NCI-H1694 (cell line): ENCODE measurements at regions not wholly inside any gene's neighbourhood (a gene's known extent, or its start where the extent isn't known, plus 50 kb on each side); places are given as distances from the start of the nearest gene placed in this dataset.
"Not testable (repeated sequence)": the region's sequence is repeated elsewhere in the genome, so short reads cannot be mapped to it uniquely, and the experiment has no call there.

Source experiments
- DNase-seq: peaks from one replicate; lab custom pipeline; 2025; lab: John Stamatoyannopoulos, UW

DNA sequence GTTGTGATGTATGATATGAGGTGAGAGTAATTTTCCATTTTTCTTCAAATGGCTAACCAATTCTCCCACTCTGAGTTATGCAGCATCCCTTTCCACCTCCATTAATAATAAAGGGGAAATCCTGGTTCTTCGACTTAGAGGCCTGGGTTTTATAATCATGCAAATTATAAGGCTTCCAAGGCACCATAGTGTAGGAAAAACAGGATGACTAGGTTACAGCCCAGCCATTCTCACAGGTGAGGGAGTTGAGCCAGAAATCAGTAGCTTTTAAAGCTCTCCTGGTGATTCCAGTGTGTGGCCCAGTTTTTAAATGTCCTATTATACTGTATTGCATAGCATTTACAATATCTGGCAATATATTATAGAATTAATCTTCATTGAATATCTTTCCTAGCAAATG lies 203.1 kb downstream of the ARHGEF9 start:
- no peak for DNase-seq

DNA sequence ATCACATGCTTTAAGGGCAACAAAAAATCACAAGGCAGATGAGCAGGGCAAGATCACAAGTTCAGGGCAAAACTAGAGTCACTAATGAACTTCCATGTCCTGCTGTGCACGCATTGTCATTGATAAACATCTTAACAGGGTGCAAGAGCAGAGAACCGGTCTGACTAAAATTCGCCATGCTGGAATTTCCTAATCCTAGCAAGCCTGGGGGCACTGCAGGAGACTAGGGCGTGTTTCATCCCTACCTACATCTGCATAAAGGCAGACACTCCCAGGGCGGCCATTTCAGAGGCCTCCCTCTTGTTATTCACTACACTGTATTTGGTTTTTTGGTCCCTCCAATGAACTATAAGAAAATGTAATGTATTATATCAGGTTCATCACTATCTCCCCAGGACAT lies 203.6 kb downstream of the ARHGEF9 start:
- no peak for DNase-seq

- DNase-seq, result no peak
These were observed 208.5 kb downstream of the ARHGEF9 start for GRCh38 chrX:63576533-63576932.

GRCh38 chrX:63575700-63576099 lies 209.3 kb downstream of the ARHGEF9 start:
- not testable (repeated sequence) for DNase-seq

GRCh38 chrX:63566856-63567255 lies 215.7 kb upstream of the SPIN4 start:
- no peak for DNase-seq

- no peak for DNase-seq
These were observed 210.3 kb upstream of the SPIN4 start for GRCh38 chrX:63561425-63561824.

GRCh38 chrX:63560601-63561218 lies 209.6 kb upstream of the SPIN4 start:
- DNase-seq, result peak; percentile 57

DNA sequence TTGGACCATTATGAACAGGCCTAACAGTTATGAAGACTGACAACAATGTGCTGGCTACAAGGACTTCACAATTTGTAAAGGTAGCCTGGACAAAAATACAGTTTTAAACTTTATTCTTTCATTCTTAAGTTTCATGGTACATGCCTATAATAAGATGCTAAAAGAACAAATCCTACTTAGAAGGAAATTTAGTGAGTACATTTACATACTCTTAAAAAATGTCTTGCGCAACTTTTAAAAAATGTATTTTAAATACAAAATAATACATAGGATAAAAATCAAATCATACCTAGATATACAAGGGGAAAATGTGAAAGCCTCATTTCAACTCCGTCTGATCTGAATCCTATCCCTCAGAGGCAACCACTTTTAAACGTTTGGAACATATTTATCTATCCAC lies 200.7 kb upstream of the SPIN4 start:
- DNase-seq, result no peak

- no peak for DNase-seq
These were observed 179.5 kb upstream of the SPIN4 start for GRCh38 chrX:63530654-63531053.

DNA sequence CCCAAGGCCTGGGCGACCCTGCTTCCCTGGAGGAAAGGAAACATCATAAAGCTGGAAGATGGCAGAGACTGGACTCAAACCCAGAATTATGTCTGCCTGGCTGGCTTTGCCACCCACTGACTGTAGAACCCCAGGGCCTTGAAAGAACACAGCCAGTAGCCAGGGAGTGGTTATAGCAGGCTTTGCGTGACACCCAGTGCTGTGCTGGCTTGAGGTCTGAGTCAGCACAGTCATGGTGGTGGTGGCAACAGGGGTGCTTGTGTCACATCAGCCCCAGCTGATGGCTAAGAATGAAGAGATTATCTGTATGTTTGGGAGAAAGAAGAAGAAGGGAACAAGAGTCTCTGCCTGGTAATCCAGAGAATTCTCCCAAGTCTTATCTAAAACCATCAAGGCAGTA lies 178.8 kb upstream of the SPIN4 start:
- DNase-seq, result no peak

GRCh38 chrX:63526863-63527262 lies 175.7 kb upstream of the SPIN4 start:
- DNase-seq, result no peak

- DNase-seq, result no peak
These were observed 174.4 kb upstream of the SPIN4 start for GRCh38 chrX:63525491-63525890.

GRCh38 chrX:63519368-63519767 lies 168.2 kb upstream of the SPIN4 start:
- DNase-seq, result not testable (repeated sequence)

GRCh38 chrX:63514569-63515080 lies 163.5 kb upstream of the SPIN4 start:
- DNase-seq, result no peak

- DNase-seq, result no peak
These were observed 162.9 kb upstream of the SPIN4 start for GRCh38 chrX:63513825-63514568.

GRCh38 chrX:63511361-63511760 lies 160.2 kb upstream of the SPIN4 start:
- DNase-seq, result no peak

- DNase-seq, result no peak
These were observed 157.5 kb upstream of the SPIN4 start for GRCh38 chrX:63508668-63509067.

DNA sequence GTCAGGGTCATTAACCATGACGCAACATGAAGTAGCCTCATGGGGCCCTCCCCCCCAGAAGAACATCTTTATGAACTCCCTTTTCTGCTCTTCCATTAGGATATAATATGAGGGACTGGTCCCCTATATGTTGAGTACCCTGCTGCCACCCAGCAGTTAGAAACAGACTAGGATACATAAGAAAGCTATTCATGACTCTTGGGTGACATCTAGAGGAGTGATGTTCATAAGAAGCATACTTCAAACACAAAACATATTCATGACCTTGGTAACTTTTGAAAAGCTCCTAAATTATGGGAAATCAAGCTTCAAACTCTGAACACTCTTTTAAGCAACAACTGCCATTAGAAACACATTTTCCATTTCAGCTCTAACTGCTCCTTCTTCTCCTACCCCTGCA lies 155.2 kb upstream of the SPIN4 start:
- peak; percentile 36 for DNase-seq

- DNase-seq, result no peak
These were observed 152.4 kb upstream of the SPIN4 start for GRCh38 chrX:63503541-63503940.

DNA sequence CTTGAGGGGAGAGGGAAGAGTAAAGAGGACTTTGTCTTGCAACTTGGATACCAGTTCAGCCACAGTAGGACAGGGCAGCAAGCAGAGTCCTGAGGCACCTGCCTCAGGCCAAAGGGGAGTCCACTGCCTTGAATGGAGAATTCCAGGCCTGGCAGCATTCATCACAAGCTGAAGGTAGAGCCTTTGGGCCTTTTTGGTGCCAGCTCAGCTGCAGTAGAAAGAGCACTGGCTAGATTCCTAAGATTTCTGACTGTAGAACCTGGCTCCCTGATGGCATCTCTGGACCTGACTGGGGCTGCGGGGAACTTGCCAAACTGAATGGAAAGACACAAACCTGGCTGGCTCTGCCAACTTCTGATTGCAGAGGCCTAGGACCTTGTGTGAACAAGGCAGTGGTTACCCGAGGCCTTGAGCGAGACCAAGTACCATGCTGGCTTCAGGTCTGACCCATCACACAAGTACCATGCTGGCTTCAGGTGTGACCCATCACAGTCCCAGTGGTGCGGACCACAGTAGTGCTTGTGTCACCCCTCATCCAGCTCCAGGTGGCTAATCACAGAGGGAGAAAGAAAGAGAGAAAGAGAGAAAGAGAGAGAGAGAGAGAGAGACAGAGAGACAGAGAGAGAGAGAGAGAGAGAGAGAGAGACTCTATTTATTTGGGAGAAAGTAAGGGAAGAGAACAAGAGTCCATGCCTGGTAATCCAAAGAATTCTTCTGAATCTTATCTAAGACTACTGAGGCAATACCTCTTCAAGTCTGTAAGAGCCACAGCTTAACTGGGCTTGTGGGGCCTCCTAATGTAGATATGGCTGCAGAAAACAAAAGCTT lies 137.6 kb upstream of the SPIN4 start:
- no peak for DNase-seq

GRCh38 chrX:63475200-63475599 lies 124.1 kb upstream of the SPIN4 start:
- DNase-seq, result no peak

GRCh38 chrX:63471004-63471403 lies 119.9 kb upstream of the SPIN4 start:
- DNase-seq, result no peak

DNA sequence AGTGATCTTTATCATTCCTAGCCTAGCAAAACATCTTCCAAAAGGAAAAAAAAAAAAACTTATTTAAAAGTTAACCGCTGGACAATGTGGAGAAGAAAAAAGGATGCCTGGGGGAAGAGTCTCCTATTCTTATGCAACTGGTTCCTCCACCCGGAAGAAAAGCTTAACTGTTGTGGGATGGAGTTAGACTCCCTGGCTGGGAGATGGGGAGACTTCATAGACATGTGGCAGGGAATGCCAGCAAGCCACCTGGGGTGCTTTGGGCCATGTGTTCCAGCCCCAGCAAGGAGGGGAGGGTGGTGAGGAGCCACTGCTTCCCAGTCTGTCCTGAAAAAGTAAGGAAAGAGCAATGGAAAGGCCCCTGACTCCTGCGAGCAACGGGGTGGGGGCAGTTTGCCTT lies 119.4 kb upstream of the SPIN4 start:
- no peak for DNase-seq
